ENCODE measurements at regions not wholly inside any gene's neighbourhood (a gene's known extent, or its start where the extent isn't known, plus 50 kb on each side); places are given as distances from the start of the nearest gene placed in this dataset.

DNA sequence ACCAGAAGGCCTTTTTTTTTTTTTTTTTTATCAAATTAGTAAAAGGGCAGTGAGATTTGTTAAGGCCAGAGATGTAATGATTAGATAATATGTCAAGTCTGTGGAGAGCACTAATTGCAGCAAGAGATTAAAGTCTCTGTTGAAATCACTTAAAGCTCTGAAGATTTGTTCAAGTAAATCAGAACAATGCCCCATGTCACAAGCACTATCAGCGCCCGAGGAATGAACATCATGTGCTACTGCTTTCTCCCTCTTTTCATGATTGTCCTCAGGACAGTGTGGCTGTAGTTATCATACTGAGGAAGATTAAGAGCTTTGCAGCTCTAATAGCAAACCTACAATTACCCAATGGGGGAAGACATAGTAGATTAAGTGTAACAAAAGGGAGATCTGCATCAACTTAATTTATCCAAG is 71.1 kb downstream of the TDRD15 start:
- no peak for TF ChIP-seq POLR2AphosphoS5 (IDR thresholded peaks at IDR 0.05; ENCODE audit: low read depth, low read length)
- TF ChIP-seq POLR2A (IDR thresholded peaks at IDR 0.05; ENCODE audit: low read depth, low read length), result no peak
- TF ChIP-seq TAF1 (IDR thresholded peaks at IDR 0.05; ENCODE audit: low read depth, low read length), result no peak
- no peak for TF ChIP-seq SPI1 (IDR thresholded peaks at IDR 0.05; ENCODE audit: low read depth, low read length)
- TF ChIP-seq PAX5 (IDR thresholded peaks at IDR 0.05; ENCODE audit: insufficient read depth, low read length, severe bottlenecking), result no peak
